ENCODE measurements at regions not wholly inside any gene's neighbourhood (a gene's known extent, or its start where the extent isn't known, plus 50 kb on each side); places are given as distances from the start of the nearest gene placed in this dataset.
"Not testable (repeated sequence)": the region's sequence is repeated elsewhere in the genome, so short reads cannot be mapped to it uniquely, and the experiment has no call there.

- H3K27ac ChIP-seq (ENCODE audit: insufficient read depth, low read length); in situ Hi-C loops (cut with MboI; ENCODE audit: low sequenced_read_pairs); DNase-seq; CTCF ChIA-PET; H4K20me1 ChIP-seq (ENCODE audit: insufficient read depth, low read length); H3K36me3 ChIP-seq (ENCODE audit: control insufficient read depth, insufficient read depth, low read length); H3K9me1 ChIP-seq (ENCODE audit: insufficient read depth, low read length); H2AK5ac ChIP-seq (ENCODE audit: low read depth, low read length); H4K5ac ChIP-seq (ENCODE audit: low read depth, low read length); H2AK9ac ChIP-seq (replicated peaks; ENCODE audit: low read depth, low read length, poor library complexity); intact Hi-C loops (cut with micrococcal nuclease); H4K8ac ChIP-seq (ENCODE audit: low read depth in 2 of 2, low read length in 2 of 2); H2BK20ac ChIP-seq (ENCODE audit: low read depth, low read length); H4K91ac ChIP-seq (ENCODE audit: insufficient read depth, low read depth, low read length); H3K23ac ChIP-seq (ENCODE audit: low read depth, low read length); H2BK120ac ChIP-seq (ENCODE audit: low read depth, low read length); H3K27me3 ChIP-seq (ENCODE audit: control insufficient read depth, insufficient read depth, low read length); H3K4me3 ChIP-seq (ENCODE audit: insufficient read depth, low read depth, low read length); H3K14ac ChIP-seq (replicated peaks; ENCODE audit: low read depth, low read length); H3K9ac ChIP-seq (ENCODE audit: low read depth, low read length); H3K18ac ChIP-seq (ENCODE audit: low read depth, low read length); BruUV-seq (replicated peaks); H3K56ac ChIP-seq (ENCODE audit: extremely low read depth, insufficient read depth, low read length); H2BK15ac ChIP-seq (ENCODE audit: low read depth, low read length); H3K4me1 ChIP-seq (ENCODE audit: control insufficient read depth, insufficient read depth, low read length); H3K4me2 ChIP-seq (ENCODE audit: low read depth, low read length); H3K79me1 ChIP-seq (ENCODE audit: low read depth in 1 of 2, low read length in 2 of 2); H2BK5ac ChIP-seq (ENCODE audit: low read depth, low read length, poor library complexity, severe bottlenecking); H3K9me3 ChIP-seq (ENCODE audit: control insufficient read depth, insufficient read depth, low read length); ATAC-seq (ENCODE audit: low read depth); H3K4ac ChIP-seq (ENCODE audit: low read depth, low read length); H2AFZ ChIP-seq (replicated peaks; ENCODE audit: low read length, poor library complexity); POLR2A ChIA-PET (ENCODE audit: unreplicated experiment); dilution Hi-C loops (cut with HindIII; ENCODE audit: low sequenced_read_pairs, unreplicated experiment): not testable (repeated sequence)
- WGBS, 2 experiments (ENCODE audit: extremely low coverage in 2 of 2, insufficient read length in 1 of 2): no CpG with 5 or more reads among the region's 3 CpGs
Observed at GRCh38 chrX:9377216-9377615, 87.6 kb upstream of the TBL1X start.

Measured in IMR-90 (cell line).